ENCODE measurements at regions not wholly inside any gene's neighbourhood (a gene's known extent, or its start where the extent isn't known, plus 50 kb on each side); places are given as distances from the start of the nearest gene placed in this dataset.

GRCh38 chr10:85317827-85318226 is 989.4 kb downstream of the CCSER2 start:
- Histone ChIP-seq H3K27me3 (ENCODE audit: insufficient read depth, low read length, poor library complexity, severe bottlenecking) (no peaks in the 10 kb centered on the region), H3K9me3 (ENCODE audit: insufficient read depth, low read depth, low read length) (no peaks in the 10 kb centered on the region), H4K20me1 (ENCODE audit: insufficient read depth, low read length, poor library complexity, severe bottlenecking) (no peaks in the 10 kb centered on the region), H3K9ac (ENCODE audit: low read depth, low read length, poor library complexity, severe bottlenecking) (no peak overlapping the region), H3K36me3 (ENCODE audit: insufficient read depth, low read length) (no peaks in the 10 kb centered on the region), H3K4me1 (ENCODE audit: insufficient read depth, low read length, poor library complexity, severe bottlenecking) (no peaks in the 10 kb centered on the region), H3K9me2 (replicated peaks; ENCODE audit: low read depth, low read length) (no peaks in the 10 kb centered on the region), H3K4me3 (ENCODE audit: low read length, poor library complexity, severe bottlenecking) (no peak overlapping the region), H3F3A (ENCODE audit: low read depth) (no peaks in the 10 kb centered on the region), H3K79me2 (ENCODE audit: insufficient read depth, low read length) (no peaks in the 10 kb centered on the region), H3K4me2 (ENCODE audit: low read depth, low read length, poor library complexity, severe bottlenecking) (no peak overlapping the region), H2AFZ (ENCODE audit: low read length) (no peak overlapping the region)
- no peak for TF ChIP-seq EZH2phosphoT487 (IDR thresholded peaks at IDR 0.05; ENCODE audit: borderline replicate concordance)
- TF ChIP-seq, protein P1, sequence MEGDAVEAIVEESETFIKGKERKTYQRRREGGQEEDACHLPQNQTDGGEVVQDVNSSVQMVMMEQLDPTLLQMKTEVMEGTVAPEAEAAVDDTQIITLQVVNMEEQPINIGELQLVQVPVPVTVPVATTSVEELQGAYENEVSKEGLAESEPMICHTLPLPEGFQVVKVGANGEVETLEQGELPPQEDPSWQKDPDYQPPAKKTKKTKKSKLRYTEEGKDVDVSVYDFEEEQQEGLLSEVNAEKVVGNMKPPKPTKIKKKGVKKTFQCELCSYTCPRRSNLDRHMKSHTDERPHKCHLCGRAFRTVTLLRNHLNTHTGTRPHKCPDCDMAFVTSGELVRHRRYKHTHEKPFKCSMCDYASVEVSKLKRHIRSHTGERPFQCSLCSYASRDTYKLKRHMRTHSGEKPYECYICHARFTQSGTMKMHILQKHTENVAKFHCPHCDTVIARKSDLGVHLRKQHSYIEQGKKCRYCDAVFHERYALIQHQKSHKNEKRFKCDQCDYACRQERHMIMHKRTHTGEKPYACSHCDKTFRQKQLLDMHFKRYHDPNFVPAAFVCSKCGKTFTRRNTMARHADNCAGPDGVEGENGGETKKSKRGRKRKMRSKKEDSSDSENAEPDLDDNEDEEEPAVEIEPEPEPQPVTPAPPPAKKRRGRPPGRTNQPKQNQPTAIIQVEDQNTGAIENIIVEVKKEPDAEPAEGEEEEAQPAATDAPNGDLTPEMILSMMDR (conservative IDR thresholded peaks at IDR 0.05; ENCODE audit: low read length), result peak; percentile 47

- H3K4me1 ChIP-seq (ENCODE audit: insufficient read depth, low read length, poor library complexity, severe bottlenecking), result no peaks in the 10 kb centered on the region
- no peaks in the 10 kb centered on the region for H3K9me3 ChIP-seq (ENCODE audit: insufficient read depth, low read depth, low read length)
- no peak overlapping the region for H3K4me2 ChIP-seq (ENCODE audit: low read depth, low read length, poor library complexity, severe bottlenecking)
- H3K36me3 ChIP-seq (ENCODE audit: insufficient read depth, low read length), result no peaks in the 10 kb centered on the region
- H2AFZ ChIP-seq (ENCODE audit: low read length), result no peak overlapping the region
- TF ChIP-seq, protein P1 (conservative IDR thresholded peaks at IDR 0.05; ENCODE audit: low read length), result no peak
- H3K9ac ChIP-seq (ENCODE audit: low read depth, low read length, poor library complexity, severe bottlenecking), result no peak overlapping the region
- no peaks in the 10 kb centered on the region for H3K9me2 ChIP-seq (replicated peaks; ENCODE audit: low read depth, low read length)
- H3K4me3 ChIP-seq (ENCODE audit: low read length, poor library complexity, severe bottlenecking), result no peak overlapping the region
- H3F3A ChIP-seq (ENCODE audit: low read depth), result no peaks in the 10 kb centered on the region
- H3K27me3 ChIP-seq (ENCODE audit: insufficient read depth, low read length, poor library complexity, severe bottlenecking), result no peaks in the 10 kb centered on the region
- H3K79me2 ChIP-seq (ENCODE audit: insufficient read depth, low read length), result no peaks in the 10 kb centered on the region
- no peaks in the 10 kb centered on the region for H4K20me1 ChIP-seq (ENCODE audit: insufficient read depth, low read length, poor library complexity, severe bottlenecking)
These were observed 990.7 kb downstream of the CCSER2 start for GRCh38 chr10:85318809-85319807.

GRCh38 chr10:85319826-85320225 is 991.4 kb downstream of the CCSER2 start:
- H3K9ac ChIP-seq (ENCODE audit: low read depth, low read length, poor library complexity, severe bottlenecking), result no peak overlapping the region
- no peaks in the 10 kb centered on the region for H3K9me3 ChIP-seq (ENCODE audit: insufficient read depth, low read depth, low read length)
- H3K36me3 ChIP-seq (ENCODE audit: insufficient read depth, low read length), result no peaks in the 10 kb centered on the region
- H3K27me3 ChIP-seq (ENCODE audit: insufficient read depth, low read length, poor library complexity, severe bottlenecking), result no peaks in the 10 kb centered on the region
- H3K4me2 ChIP-seq (ENCODE audit: low read depth, low read length, poor library complexity, severe bottlenecking), result no peak overlapping the region
- no peak overlapping the region for H3K4me3 ChIP-seq (ENCODE audit: low read length, poor library complexity, severe bottlenecking)
- H2AFZ ChIP-seq (ENCODE audit: low read length), result no peak overlapping the region
- no peaks in the 10 kb centered on the region for H3K9me2 ChIP-seq (replicated peaks; ENCODE audit: low read depth, low read length)
- H3K4me1 ChIP-seq (ENCODE audit: insufficient read depth, low read length, poor library complexity, severe bottlenecking), result no peaks in the 10 kb centered on the region
- H3F3A ChIP-seq (ENCODE audit: low read depth), result no peaks in the 10 kb centered on the region
- H4K20me1 ChIP-seq (ENCODE audit: insufficient read depth, low read length, poor library complexity, severe bottlenecking), result no peaks in the 10 kb centered on the region
- TF ChIP-seq EZH2phosphoT487 (IDR thresholded peaks at IDR 0.05; ENCODE audit: borderline replicate concordance), result no peak
- TF ChIP-seq, protein P1 (conservative IDR thresholded peaks at IDR 0.05; ENCODE audit: low read length), result no peak
- H3K79me2 ChIP-seq (ENCODE audit: insufficient read depth, low read length), result no peaks in the 10 kb centered on the region

Measured in Loucy (cell line).